HG03521 (cell line): ENCODE measurements at regions not wholly inside any gene's neighbourhood (a gene's known extent, or its start where the extent isn't known, plus 50 kb on each side); places are given as distances from the start of the nearest gene placed in this dataset.

Experiments used
- ATAC-seq: cut with Tn5 transposase; IDR thresholded peaks from one replicate; pipeline ENCODE4 v1.9.1; 2021; ENCODE audit warnings: mild to moderate bottlenecking, moderate library complexity; ENCODE audit not compliant: unreplicated experiment

- no peak for ATAC-seq
These were observed 178.2 kb upstream of the CRY1 start for GRCh38 chr12:107271523-107271922.

- no peak for ATAC-seq
These were observed 182.2 kb upstream of the CRY1 start for GRCh38 chr12:107275530-107275929.

- ATAC-seq, result no peak
These were observed 184.5 kb upstream of the CRY1 start for GRCh38 chr12:107277855-107278254.

GRCh38 chr12:107282628-107283027, 189.3 kb upstream of the CRY1 start:
- ATAC-seq, result no peak

GRCh38 chr12:107283652-107284051, 190.3 kb upstream of the CRY1 start:
- ATAC-seq, result no peak

- no peak for ATAC-seq
These were observed 191.3 kb upstream of the CRY1 start for GRCh38 chr12:107284692-107285091.

- ATAC-seq, result no peak
These were observed 194.4 kb upstream of the CRY1 start for GRCh38 chr12:107287436-107288413.

GRCh38 chr12:107288414-107289127, 195.2 kb upstream of the CRY1 start:
- ATAC-seq, result no peak

- no peak for ATAC-seq
These were observed 197.7 kb upstream of the CRY1 start for GRCh38 chr12:107291018-107291417.

- no peak for ATAC-seq
These were observed 203.3 kb upstream of the CRY1 start for GRCh38 chr12:107296681-107297089.

GRCh38 chr12:107302649-107303341, 209.4 kb upstream of the CRY1 start:
- no peak for ATAC-seq

- ATAC-seq, result no peak
These were observed 211.5 kb upstream of the CRY1 start for GRCh38 chr12:107304588-107305532.

- no peak for ATAC-seq
These were observed 212.9 kb upstream of the CRY1 start for GRCh38 chr12:107306141-107306659.

GRCh38 chr12:107308310-107308709, 215.0 kb upstream of the CRY1 start:
- ATAC-seq, result no peak

GRCh38 chr12:107309020-107309419, 215.7 kb upstream of the CRY1 start:
- ATAC-seq, result no peak

GRCh38 chr12:107310621-107311020, 217.3 kb upstream of the CRY1 start:
- ATAC-seq, result no peak

- ATAC-seq, result no peak
These were observed 218.3 kb upstream of the CRY1 start for GRCh38 chr12:107311682-107312081.

GRCh38 chr12:107317751-107318555, 224.6 kb upstream of the CRY1 start:
- peak; percentile 66 for ATAC-seq

- no peak for ATAC-seq
These were observed 225.1 kb upstream of the CRY1 start for GRCh38 chr12:107318556-107318805.
